Liver (tissue), 8 donors: ENCODE measurements at regions not wholly inside any gene's neighbourhood (a gene's known extent, or its start where the extent isn't known, plus 50 kb on each side); places are given as distances from the start of the nearest gene placed in this dataset.

Experiments
- DNase-seq: peaks from one replicate; pipeline ENCODE4 v3.0.0-alpha.2; 2017; ENCODE audit warnings: low spot score
- H3K27ac ChIP-seq, 2 donors: one replicate each; pipeline ENCODE4 v1.7.0; 2013; ENCODE audit warnings: inconsistent platforms in 2 of 2, low read length in 2 of 2, control low read depth in 1 of 2, low read depth in 1 of 2, mild to moderate bottlenecking in 1 of 2
- H3K27me3 ChIP-seq, 4 donors: one replicate each; pipeline versions ENCODE4 v1.6.1 to v1.7.0; 2013; ENCODE audit warnings: low read length in 3 of 4, inconsistent platforms in 1 of 4, mild to moderate bottlenecking in 1 of 4, moderate library complexity in 1 of 4; ENCODE audit not compliant: control insufficient read depth in 4 of 4, insufficient read depth in 4 of 4
- H3K36me3 ChIP-seq, 4 donors: one replicate each; pipeline versions ENCODE4 v1.6.1 to v1.7.0; 2013; ENCODE audit warnings: low read length in 3 of 4, mild to moderate bottlenecking in 3 of 4, low read depth in 1 of 4, moderate library complexity in 1 of 4; ENCODE audit not compliant: control insufficient read depth in 4 of 4, insufficient read depth in 3 of 4
- H3K4me1 ChIP-seq, 4 donors: one replicate each; pipeline versions ENCODE4 v1.6.1 to v1.7.0; 2013; ENCODE audit warnings: low read length in 3 of 4, mild to moderate bottlenecking in 3 of 4, moderate library complexity in 1 of 4; ENCODE audit not compliant: control insufficient read depth in 4 of 4, insufficient read depth in 4 of 4
- H3K4me3 ChIP-seq, 3 donors: one replicate each; pipeline versions ENCODE4 v1.6.1 to v1.7.0; 2013; ENCODE audit warnings: low read length in 3 of 3, control low read depth in 1 of 3, low read depth in 1 of 3, mild to moderate bottlenecking in 1 of 3
- H3K9ac ChIP-seq, 2 donors: one replicate each; pipeline ENCODE4 v1.7.0; 2013; ENCODE audit warnings: low read length in 2 of 2, mild to moderate bottlenecking in 2 of 2, moderate library complexity in 2 of 2, control low read depth in 1 of 2, low read depth in 1 of 2
- H3K9me3 ChIP-seq, 4 donors: one replicate each; pipeline versions ENCODE4 v1.6.1 to v1.7.0; 2013; ENCODE audit warnings: low read length in 3 of 4; ENCODE audit not compliant: control insufficient read depth in 4 of 4
- ATF3 ChIP-seq: IDR thresholded peaks from 2 replicates; pipeline ENCODE4 v1.6.1; 2016; ENCODE audit warnings: antibody characterized with exemption
- CTCF ChIP-seq: fragments of 150-350 bp; IDR thresholded peaks from 2 replicates; pipeline ENCODE4 v1.5.1; 2017; ENCODE audit warnings: improper control_type of control experiment, low read depth, low read length; ENCODE audit not compliant: missing input control
- EGR1 ChIP-seq, 2 donors: IDR thresholded peaks; 2 replicates each; pipeline ENCODE4 v1.6.1; 2016 to 2018; ENCODE audit warnings: antibody characterized with exemption in 2 of 2, low read depth in 2 of 2
- FOXA1 ChIP-seq: IDR thresholded peaks from 2 replicates; pipeline ENCODE4 v1.6.1; 2016; ENCODE audit warnings: antibody characterized with exemption
- FOXA2 ChIP-seq: IDR thresholded peaks from 2 replicates; pipeline ENCODE4 v1.6.1; 2016; ENCODE audit warnings: antibody characterized with exemption
- GABPA ChIP-seq, 2 donors: IDR thresholded peaks in 1 of 2; conservative IDR thresholded peaks in 1 of 2; 2 replicates each; pipeline ENCODE4 v1.6.1; 2016; ENCODE audit warnings: antibody characterized with exemption in 2 of 2, mild to moderate bottlenecking in 1 of 2, moderate library complexity in 1 of 2
- HNF4A ChIP-seq, 2 donors: conservative IDR thresholded peaks; 2 replicates each; pipeline ENCODE4 v1.6.1; 2016; ENCODE audit warnings: antibody characterized with exemption in 2 of 2, mild to moderate bottlenecking in 2 of 2
- HNF4G ChIP-seq: IDR thresholded peaks from 2 replicates; pipeline ENCODE4 v1.6.1; 2016; ENCODE audit warnings: antibody characterized with exemption
- JUND ChIP-seq, 2 donors: IDR thresholded peaks; 2 replicates each; pipeline ENCODE4 v1.6.1; 2016; ENCODE audit warnings: antibody characterized with exemption in 2 of 2
- NR2F2 ChIP-seq: IDR thresholded peaks from 2 replicates; pipeline ENCODE4 v1.6.1; 2016; ENCODE audit warnings: antibody characterized with exemption
- RAD21 ChIP-seq, 2 donors: IDR thresholded peaks; 2 replicates each; pipeline ENCODE4 v1.6.1; 2016; ENCODE audit warnings: antibody characterized with exemption in 2 of 2, mild to moderate bottlenecking in 2 of 2
- REST ChIP-seq: IDR thresholded peaks from 2 replicates; pipeline ENCODE4 v1.6.1; 2016; ENCODE audit warnings: antibody characterized with exemption, mild to moderate bottlenecking
- RXRA ChIP-seq, 2 donors: IDR thresholded peaks; 2 replicates each; pipeline ENCODE4 v1.6.1; 2017 to 2018; ENCODE audit warnings: antibody characterized with exemption in 2 of 2, mild to moderate bottlenecking in 1 of 2
- SP1 ChIP-seq: IDR thresholded peaks from 2 replicates; pipeline ENCODE4 v1.6.1; 2018; ENCODE audit warnings: antibody characterized with exemption, mild to moderate bottlenecking
- TAF1 ChIP-seq: conservative IDR thresholded peaks from 2 replicates; pipeline ENCODE4 v1.6.1; 2016; ENCODE audit warnings: antibody characterized with exemption, mild to moderate bottlenecking
- YY1 ChIP-seq: IDR thresholded peaks from 2 replicates; pipeline ENCODE4 v1.6.1; 2016; ENCODE audit warnings: antibody characterized with exemption, mild to moderate bottlenecking
- ZBTB33 ChIP-seq: IDR thresholded peaks from 2 replicates; pipeline ENCODE4 v1.6.1; 2016; ENCODE audit warnings: antibody characterized with exemption
- WGBS: extraction: QIAGEN DNeasy Blood & Tissue Kit; methylation state at CpG from one replicate; pipeline ENCODE4 v1.1.7; 2013; 5-methylcytosine and 5-hydroxymethylcytosine counted together
- TF ChIP-seq, protein P1 (sequence below): IDR thresholded peaks from 2 replicates; pipeline ENCODE4 v1.6.1; 2016; ENCODE audit warnings: antibody characterized with exemption
- donor health status: healthy.
- donor health status: healthy.
- donor health status: healthy.
- donor health status: healthy.
- donor health status: healthy.

GRCh38 chr11:15801126-15801525 lies 555.2 kb downstream of the SOX6 start:
- Histone ChIP-seq H3K4me1 (no peaks in the 10 kb centered on the region), H3K27me3 (no peaks in the 10 kb centered on the region), H3K4me3 (no peak overlapping the region), H3K27ac (no peak overlapping the region), H3K36me3 (no peaks in the 10 kb centered on the region), H3K9me3 (no peaks in the 10 kb centered on the region), H3K9ac (no peak overlapping the region)
- no peak for DNase-seq
- 80% methylated on average over 3 of the region's 3 CpGs for WGBS
- TF ChIP-seq CTCF, result no peak
- no peak for TF ChIP-seq ZBTB33
- no peak for TF ChIP-seq TAF1
- no peak for TF ChIP-seq FOXA1
- no peak for TF ChIP-seq GABPA (IDR thresholded peaks at IDR 0.05 in 1 of 2, conservative IDR thresholded peaks at IDR 0.05 in 1 of 2)
- no peak for TF ChIP-seq NR2F2
- no peak for TF ChIP-seq SP1
- no peak for TF ChIP-seq HNF4A (conservative IDR thresholded peaks at IDR 0.05)
- no peak for TF ChIP-seq EGR1 (IDR thresholded peaks at IDR 0.05; ENCODE audit: low read depth in 2 of 2)
- TF ChIP-seq FOXA2, result no peak
- no peak for TF ChIP-seq REST
- no peak for TF ChIP-seq RXRA (IDR thresholded peaks at IDR 0.05)
- TF ChIP-seq, protein P1, sequence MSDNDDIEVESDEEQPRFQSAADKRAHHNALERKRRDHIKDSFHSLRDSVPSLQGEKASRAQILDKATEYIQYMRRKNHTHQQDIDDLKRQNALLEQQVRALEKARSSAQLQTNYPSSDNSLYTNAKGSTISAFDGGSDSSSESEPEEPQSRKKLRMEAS, result no peak
- TF ChIP-seq HNF4G, result no peak
- no peak for TF ChIP-seq ATF3
- TF ChIP-seq YY1, result no peak
- no peak for TF ChIP-seq JUND (IDR thresholded peaks at IDR 0.05)
- no peak for TF ChIP-seq RAD21 (IDR thresholded peaks at IDR 0.05)

- H3K36me3 ChIP-seq, result no peaks in the 10 kb centered on the region
- H3K9ac ChIP-seq, result no peak overlapping the region
- no peak overlapping the region for H3K27ac ChIP-seq
- no peak overlapping the region for H3K4me3 ChIP-seq
- no peaks in the 10 kb centered on the region for H3K27me3 ChIP-seq
- no peaks in the 10 kb centered on the region for H3K9me3 ChIP-seq
- 84% methylated on average over 5 of the region's 5 CpGs for WGBS
- no peak for DNase-seq
- no peaks in the 10 kb centered on the region for H3K4me1 ChIP-seq
- TF ChIP-seq HNF4A (conservative IDR thresholded peaks at IDR 0.05) (no peak), RAD21 (IDR thresholded peaks at IDR 0.05) (no peak), YY1 (no peak), GABPA (IDR thresholded peaks at IDR 0.05 in 1 of 2, conservative IDR thresholded peaks at IDR 0.05 in 1 of 2) (no peak), EGR1 (IDR thresholded peaks at IDR 0.05; ENCODE audit: low read depth in 2 of 2) (no peak), TAF1 (no peak), JUND (IDR thresholded peaks at IDR 0.05) (no peak)
Measured at GRCh38 chr11:15801616-15802015, 554.7 kb downstream of the SOX6 start.
